CD4-positive, alpha-beta T cell treated with Interleukin-2 at 100 ng/mL for 4 hours (primary cell): ENCODE measurements at regions not wholly inside any gene's neighbourhood (a gene's known extent, or its start where the extent isn't known, plus 50 kb on each side); places are given as distances from the start of the nearest gene placed in this dataset.
"Not testable (repeated sequence)": the region's sequence is repeated elsewhere in the genome, so short reads cannot be mapped to it uniquely, and the experiment has no call there.

Experiments
- DNase-seq: peaks from one replicate; pipeline ENCODE4 v3.0.0-alpha.2; 2020; ENCODE audit warnings: low spot score

DNA sequence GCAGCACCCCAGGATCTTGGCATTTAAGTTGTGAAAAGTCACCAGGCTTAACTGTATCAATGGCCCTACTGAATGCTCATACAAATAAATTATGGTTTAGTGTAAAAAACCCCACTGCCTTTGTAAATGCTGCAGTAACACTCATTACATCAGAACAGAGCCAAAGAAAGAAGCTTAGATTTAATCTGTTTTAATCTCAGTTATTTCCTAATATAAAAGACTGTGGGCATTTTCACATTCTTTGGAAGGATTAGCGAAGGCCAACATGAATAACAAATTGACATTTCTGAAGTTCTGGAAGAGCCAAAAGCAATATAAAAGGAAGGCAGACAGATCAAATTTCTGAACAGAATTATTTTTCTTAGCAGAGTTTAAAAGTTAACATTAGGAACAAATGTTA, 140.0 kb upstream of the HCCS start:
- no peak for DNase-seq

- DNase-seq = no peak
Observed at GRCh38 chrX:10971759-10972158, 139.4 kb upstream of the HCCS start.

GRCh38 chrX:10972706-10973105, 138.4 kb upstream of the HCCS start:
- DNase-seq = no peak

DNA sequence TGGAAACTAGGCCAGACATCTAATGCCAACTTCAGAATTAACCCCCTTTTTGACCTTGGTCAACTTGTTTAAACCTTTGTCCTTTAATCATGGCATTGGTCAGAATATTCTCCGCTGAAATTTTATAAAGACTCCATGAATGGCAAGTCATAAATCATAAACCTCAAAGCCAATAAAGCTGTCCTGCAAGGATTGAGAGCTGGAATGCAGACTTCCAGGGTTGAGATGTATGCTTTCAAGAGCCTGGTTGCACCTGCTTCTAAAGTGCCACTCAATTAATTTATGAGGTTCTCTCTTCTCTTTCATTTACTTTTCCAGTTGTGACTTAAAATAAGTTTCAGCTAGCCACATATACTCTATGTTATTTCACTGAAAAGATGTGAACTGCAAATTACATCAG, 136.2 kb upstream of the HCCS start:
- no peak for DNase-seq

- DNase-seq = no peak
Observed at GRCh38 chrX:10979956-10980355, 131.2 kb upstream of the HCCS start.

DNA sequence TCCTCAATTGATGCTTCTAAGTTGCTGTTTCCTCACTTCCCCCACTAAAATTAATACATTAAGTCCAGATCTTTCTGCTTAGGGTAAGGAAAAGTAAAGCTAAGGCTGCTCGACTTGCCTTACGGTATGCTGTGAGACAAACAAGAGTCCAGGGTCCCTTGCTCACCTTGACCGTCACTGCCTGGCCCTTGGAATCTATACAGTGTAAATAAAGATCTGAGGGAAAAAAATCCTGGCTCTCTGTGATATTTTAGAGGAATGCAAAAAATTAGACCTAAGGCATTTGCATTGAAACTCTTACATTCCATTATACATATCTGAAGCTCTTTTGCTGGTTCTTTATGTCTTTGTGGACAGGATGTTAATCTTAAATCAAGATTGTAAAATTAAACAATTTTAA, 129.6 kb upstream of the HCCS start:
- no peak for DNase-seq

DNA sequence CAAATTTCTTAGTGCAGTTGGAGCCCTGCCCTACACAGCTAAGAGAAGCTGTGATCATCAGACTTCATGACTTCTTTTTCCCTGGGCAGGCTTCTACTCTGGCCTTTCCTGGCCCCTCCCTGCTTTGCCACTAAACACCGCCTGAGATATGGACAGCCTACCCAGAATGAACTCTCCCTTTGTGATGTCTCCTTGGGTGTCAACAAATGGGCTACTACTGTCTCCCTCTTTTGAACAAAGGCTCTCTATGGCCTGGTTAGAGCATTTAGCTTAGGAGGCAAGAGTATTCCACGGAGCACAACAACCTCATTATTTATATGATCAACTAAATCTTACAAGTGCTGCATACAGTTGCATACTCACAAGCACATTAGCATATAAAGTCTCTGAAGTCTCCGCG, 127.6 kb upstream of the HCCS start:
- DNase-seq = no peak

GRCh38 chrX:10984213-10984612, 126.9 kb upstream of the HCCS start:
- no peak for DNase-seq

GRCh38 chrX:10986616-10987015, 124.5 kb upstream of the HCCS start:
- no peak for DNase-seq

- no peak for DNase-seq
Observed at GRCh38 chrX:10988653-10989052, 122.5 kb upstream of the HCCS start.

DNA sequence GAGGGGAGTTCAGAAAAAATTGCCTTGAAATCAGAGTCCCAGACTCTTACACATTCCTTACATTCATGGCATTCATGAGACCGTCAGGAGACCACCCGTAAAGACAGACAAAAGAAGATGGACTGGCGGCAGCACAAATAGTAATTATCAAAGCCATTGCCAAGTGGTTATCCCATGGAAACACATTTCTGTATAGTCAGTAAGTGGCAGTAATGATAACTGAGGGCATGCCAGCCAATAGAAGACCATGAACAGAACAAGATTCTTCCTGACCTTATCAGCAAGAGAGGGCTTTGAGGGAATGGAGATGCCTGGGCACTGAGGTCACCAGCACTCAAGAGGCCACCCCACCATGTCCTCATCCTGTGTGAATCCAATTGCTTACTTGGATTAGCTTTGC, 121.7 kb upstream of the HCCS start:
- no peak for DNase-seq

DNA sequence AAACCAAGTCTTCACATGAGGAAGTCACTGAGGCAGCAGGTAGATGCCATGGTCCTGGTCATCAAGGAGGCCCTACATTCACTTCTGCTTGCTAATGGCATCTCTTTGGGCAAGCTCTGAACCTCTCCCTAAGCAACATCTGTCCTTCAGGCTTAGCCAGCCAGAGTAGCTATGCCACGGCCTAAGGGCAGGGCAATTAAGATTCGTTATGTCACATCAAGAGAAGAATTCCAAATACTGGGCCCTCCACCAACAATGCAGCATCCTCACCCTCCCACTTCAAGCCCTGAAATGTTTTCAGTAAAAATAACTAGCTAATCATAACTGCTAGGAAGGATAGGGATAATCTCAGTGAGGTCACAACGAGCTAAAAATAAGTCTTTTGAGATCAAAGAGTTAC, 120.7 kb upstream of the HCCS start:
- DNase-seq = no peak

DNA sequence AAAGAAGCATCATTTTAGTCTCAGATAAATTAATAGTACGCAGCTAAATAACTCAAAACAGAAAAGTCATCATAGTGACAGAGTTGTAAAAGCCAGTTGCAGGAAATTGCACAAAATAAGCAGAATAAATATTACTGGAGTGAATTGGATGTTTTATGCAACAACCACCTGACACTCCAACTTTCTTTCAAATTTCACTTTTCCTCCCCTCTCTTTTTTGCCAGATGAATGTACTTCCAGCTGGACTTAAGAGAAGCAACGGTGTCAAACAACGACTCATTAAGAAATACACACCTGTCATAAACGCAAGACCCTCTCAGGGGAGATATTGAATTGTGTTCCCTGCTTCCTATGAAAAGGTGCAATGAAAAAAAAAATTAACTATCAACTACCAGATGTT, 120.2 kb upstream of the HCCS start:
- no peak for DNase-seq

GRCh38 chrX:10992110-10992509, 119.0 kb upstream of the HCCS start:
- no peak for DNase-seq

DNA sequence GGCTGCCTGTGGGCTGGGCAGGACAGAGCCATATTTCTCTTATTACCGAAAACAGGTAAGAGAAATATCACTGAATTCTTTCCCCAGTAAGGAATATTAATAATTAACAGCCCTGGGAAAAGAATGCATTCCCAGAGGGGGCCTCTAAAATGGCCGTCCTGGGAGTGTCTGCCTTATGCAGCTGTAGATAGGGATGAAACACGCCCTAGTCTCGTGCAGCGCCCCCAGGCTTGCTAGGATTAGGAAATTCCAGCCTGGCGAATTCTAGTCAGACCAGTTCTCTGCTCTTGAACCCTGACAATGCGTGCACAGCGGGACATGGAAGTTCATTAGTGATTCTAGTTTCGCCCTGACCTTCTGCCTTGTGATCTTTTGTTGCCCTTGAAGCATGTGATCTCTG, 104.1 kb upstream of the HCCS start:
- DNase-seq = not testable (repeated sequence)

DNA sequence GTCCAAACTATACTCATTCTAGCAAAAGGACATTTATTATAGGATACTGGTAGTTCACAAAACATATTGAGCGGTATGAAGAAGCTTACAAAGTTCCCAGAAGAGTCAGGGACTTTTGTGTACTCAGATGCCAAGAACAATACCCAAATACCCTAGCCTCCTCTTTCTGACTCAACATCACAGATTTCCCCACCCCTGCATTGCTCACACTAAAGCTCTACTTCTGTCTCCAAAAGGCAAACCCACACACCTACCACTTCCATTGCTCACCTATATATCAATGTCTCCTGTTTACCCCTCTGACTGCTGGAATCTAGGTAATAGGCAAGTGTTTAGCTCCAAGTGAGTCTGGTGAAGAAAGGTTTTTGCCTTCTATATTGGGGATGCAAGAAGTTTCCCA, 100.7 kb upstream of the HCCS start:
- DNase-seq = no peak

- no peak for DNase-seq
Observed at GRCh38 chrX:11016728-11017127, 94.4 kb upstream of the HCCS start.

GRCh38 chrX:11022588-11022987, 88.5 kb upstream of the HCCS start:
- not testable (repeated sequence) for DNase-seq

- DNase-seq = no peak
Observed at GRCh38 chrX:11039926-11040325, 71.2 kb upstream of the HCCS start.

DNA sequence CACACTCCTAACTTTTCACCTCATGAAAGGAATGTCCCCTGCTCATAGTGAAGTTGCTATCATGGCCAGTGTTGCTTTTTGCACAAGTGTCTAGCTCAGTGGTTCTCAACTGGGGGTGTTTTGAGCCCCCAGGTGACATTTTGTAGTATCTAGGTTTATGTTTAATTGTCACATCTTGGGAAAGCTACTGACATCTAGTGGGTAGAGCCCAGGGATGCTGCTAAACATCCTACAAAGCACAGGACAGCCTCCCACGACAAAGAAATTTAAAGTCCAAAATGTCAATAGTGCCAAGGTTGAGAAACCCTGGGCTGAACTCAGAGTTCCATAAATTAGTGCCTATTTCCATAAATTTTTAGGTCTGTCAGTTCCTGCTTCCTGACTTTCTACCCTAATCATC, 70.7 kb upstream of the HCCS start:
- DNase-seq = no peak

DNA sequence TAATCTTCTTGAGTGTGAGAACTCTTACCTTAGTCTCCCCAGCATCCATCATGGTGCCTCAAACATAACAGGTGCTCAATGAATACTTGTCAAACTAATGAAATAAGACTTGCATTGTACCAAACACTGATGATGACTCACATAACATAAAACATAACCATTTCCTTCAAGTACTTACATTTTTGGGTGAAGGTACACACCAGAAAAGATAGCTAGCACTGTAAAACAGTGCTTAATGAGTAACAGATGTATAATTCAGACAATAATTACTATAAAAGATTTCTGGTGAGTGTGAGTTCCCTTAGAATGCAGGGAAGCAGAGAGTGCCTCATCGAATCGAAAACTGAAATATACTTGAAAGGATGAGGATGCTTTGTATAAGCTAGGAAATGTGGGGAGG, 70.1 kb upstream of the HCCS start:
- DNase-seq = no peak

GRCh38 chrX:11050013-11050412, 61.1 kb upstream of the HCCS start:
- DNase-seq = no peak

DNA sequence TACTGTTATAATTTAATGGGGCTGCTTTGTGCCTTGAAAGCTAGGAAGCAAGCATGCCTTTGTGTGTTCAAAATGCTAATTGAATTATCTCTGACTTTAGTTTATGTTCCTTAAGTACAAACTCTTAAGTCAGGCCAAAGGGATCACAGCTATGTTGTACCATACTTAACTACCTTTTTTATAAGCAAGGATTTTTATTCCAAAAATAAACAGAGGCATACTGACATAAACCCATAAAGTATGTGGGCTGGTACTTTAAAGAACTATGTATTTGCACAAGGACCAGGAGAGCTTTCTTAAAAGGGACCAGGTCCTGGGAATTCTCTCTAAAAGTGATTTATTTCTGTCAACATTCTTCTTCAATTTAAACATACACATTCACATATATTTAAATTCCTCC, 57.8 kb upstream of the HCCS start:
- DNase-seq = no peak

GRCh38 chrX:11056322-11057176, 54.6 kb upstream of the HCCS start:
- no peak for DNase-seq
